CD4-positive, alpha-beta memory T cell (primary cell): ENCODE measurements at regions not wholly inside any gene's neighbourhood (a gene's known extent, or its start where the extent isn't known, plus 50 kb on each side); places are given as distances from the start of the nearest gene placed in this dataset.

ENCODE experiments used
- CTCF ChIA-PET: fragments of 350-600 bp; sonication (Branson Sonifier 250); formaldehyde crosslinking; loops from one replicate; lab custom pipeline; 2021; ENCODE audit warnings: inconsistent platforms; ENCODE audit not compliant: partially characterized antibody; lab: Charles Lee
- POLR2A ChIA-PET: fragments of 350-600 bp; sonication (Branson Sonifier 250); formaldehyde crosslinking; loops from one replicate; lab custom pipeline; 2021; ENCODE audit not compliant: partially characterized antibody; lab: Charles Lee
- DNase-seq, 5 donors: peaks; one replicate each; pipeline versions ENCODE4 v3.0.0 to v3.0.0-alpha.2; 2020 to 2022; ENCODE audit warnings: mixed read lengths in 1 of 5
- H3K27ac ChIP-seq: one replicate; pipeline ENCODE4 v1.7.0; 2013; ENCODE audit warnings: low read depth, low read length
- H3K27me3 ChIP-seq: 2 replicates; pipeline ENCODE4 v1.7.0; 2013; ENCODE audit warnings: mild to moderate bottlenecking, low read length, moderate library complexity; ENCODE audit not compliant: insufficient read depth
- H3K36me3 ChIP-seq: 2 replicates; pipeline ENCODE4 v1.7.0; 2013; ENCODE audit warnings: mild to moderate bottlenecking, low read length, moderate library complexity; ENCODE audit not compliant: insufficient read depth
- H3K4me1 ChIP-seq: 2 replicates; pipeline ENCODE4 v1.7.0; 2013; ENCODE audit warnings: mild to moderate bottlenecking, low read length, moderate library complexity; ENCODE audit not compliant: insufficient read depth
- H3K4me3 ChIP-seq, 2 donors: one replicate each; pipeline ENCODE4 v1.7.0; 2013; ENCODE audit warnings: low read length in 2 of 2, mild to moderate bottlenecking in 1 of 2
- H3K9me3 ChIP-seq, 2 donors: one replicate each; pipeline ENCODE4 v1.7.0; 2013; ENCODE audit warnings: low read length in 2 of 2, control low read depth in 1 of 2; ENCODE audit not compliant: control insufficient read depth in 1 of 2
- H3K27ac Mint-ChIP-seq, 7 donors: one replicate each; pipeline ENCODE4 v1.8.0; 2020 to 2021; ENCODE audit warnings: mixed read lengths in 7 of 7, mild to moderate bottlenecking in 6 of 7, inconsistent platforms in 3 of 7, moderate library complexity in 3 of 7
- H3K27me3 Mint-ChIP-seq, 2 donors: one replicate each; pipeline ENCODE4 v1.8.0; 2020 to 2021; ENCODE audit warnings: mixed read lengths in 2 of 2
- H3K36me3 Mint-ChIP-seq, 2 donors: one replicate each; pipeline ENCODE4 v1.8.0; 2020 to 2021; ENCODE audit warnings: mixed read lengths in 2 of 2, inconsistent platforms in 1 of 2, mild to moderate bottlenecking in 1 of 2
- H3K4me1 Mint-ChIP-seq, 4 donors: one replicate each; pipeline ENCODE4 v1.8.0; 2020 to 2021; ENCODE audit warnings: mixed read lengths in 4 of 4, mild to moderate bottlenecking in 1 of 4
- H3K4me3 Mint-ChIP-seq, 8 donors: one replicate each; pipeline ENCODE4 v1.8.0; 2020 to 2021; ENCODE audit warnings: mixed read lengths in 8 of 8, mild to moderate bottlenecking in 7 of 8, moderate library complexity in 6 of 8, inconsistent platforms in 3 of 8
- H3K9me3 Mint-ChIP-seq, 8 donors: one replicate each; pipeline ENCODE4 v1.8.0; 2020 to 2021; ENCODE audit warnings: mixed read lengths in 8 of 8, mild to moderate bottlenecking in 5 of 8, inconsistent platforms in 3 of 8, moderate library complexity in 1 of 8
- intact Hi-C: fragments of 100-400 bp; cut with micrococcal nuclease; formaldehyde crosslinking; loops from one replicate; pipeline ENCODE4 v1.15.1; 2023

DNA sequence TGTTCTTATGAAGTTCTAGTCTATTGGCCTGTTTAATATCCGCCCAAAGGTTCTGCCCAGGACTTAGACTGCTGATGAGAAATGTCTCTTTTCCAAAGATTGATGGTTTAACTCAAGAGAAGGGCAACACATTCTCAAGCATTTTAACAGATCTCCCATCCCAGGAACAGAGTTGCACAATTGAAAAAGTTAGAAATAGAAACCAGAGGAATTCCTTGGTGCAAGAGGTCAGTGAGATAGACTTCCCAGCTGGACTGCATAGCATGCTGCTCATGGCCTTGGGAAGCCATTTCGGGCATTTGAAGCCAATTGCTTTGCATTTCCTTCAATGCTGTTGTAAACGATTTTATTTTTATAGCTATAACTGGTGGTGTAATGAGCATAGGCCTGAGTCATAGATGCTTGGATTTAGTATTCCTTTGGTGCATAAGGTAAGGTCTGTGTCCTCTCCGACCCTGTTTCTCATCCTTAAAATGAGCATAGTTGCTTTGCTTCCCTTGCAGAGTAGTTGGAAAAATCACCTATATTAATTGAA lies 292.2 kb upstream of the JAG1 start:
- Histone ChIP-seq H3K4me1 (no peaks in the 10 kb centered on the region), H3K27me3 (no peaks in the 10 kb centered on the region), H3K9me3 (no peaks in the 10 kb centered on the region), H3K36me3 (no peaks in the 10 kb centered on the region), H3K4me3 (no peak overlapping the region), H3K27ac (no peak overlapping the region)
- intact Hi-C loops, result no loop called here
- Mint-ChIP-seq H3K4me1 (no peaks in the 10 kb centered on the region), H3K9me3 (peaks cover 0 to 5% (median 2%) of the 10 kb centered on the region in 8 donors), H3K27me3 (no peaks in the 10 kb centered on the region), H3K36me3 (no peaks in the 10 kb centered on the region), H3K4me3 (no peak overlapping the region), H3K27ac (no peak overlapping the region)
- CTCF ChIA-PET, result no interaction called here
- no peak for DNase-seq
- POLR2A ChIA-PET, result no interaction called here

DNA sequence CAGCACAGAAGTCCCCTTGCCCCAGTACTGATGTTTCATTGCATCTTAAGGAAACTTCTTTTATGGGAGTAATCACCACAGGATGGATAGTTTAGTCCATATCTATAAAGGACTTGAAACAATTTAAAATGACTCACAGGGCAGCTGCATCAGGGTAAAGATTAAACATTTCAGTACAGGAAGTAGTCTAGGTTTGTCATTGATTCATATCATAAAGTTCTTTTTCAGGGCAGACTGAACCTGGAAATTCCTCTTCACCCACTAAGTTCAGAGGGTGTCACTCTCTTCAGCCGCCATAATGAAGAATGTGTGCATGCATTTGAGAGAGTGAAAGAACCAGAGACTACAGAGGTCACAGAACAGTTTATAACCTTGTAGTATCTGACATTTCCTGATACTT lies 296.3 kb upstream of the JAG1 start:
- no peak overlapping the region for H3K4me3 Mint-ChIP-seq
- intact Hi-C loops, result no loop called here
- Histone ChIP-seq H3K27ac (no peak overlapping the region), H3K27me3 (no peaks in the 10 kb centered on the region), H3K4me1 (no peaks in the 10 kb centered on the region), H3K36me3 (no peaks in the 10 kb centered on the region), H3K4me3 (no peak overlapping the region), H3K9me3 (no peaks in the 10 kb centered on the region)
- POLR2A ChIA-PET, result no interaction called here
- no peaks in the 10 kb centered on the region for H3K36me3 Mint-ChIP-seq
- CTCF ChIA-PET, result no interaction called here
- H3K27me3 Mint-ChIP-seq, result no peaks in the 10 kb centered on the region
- no peak overlapping the region for H3K27ac Mint-ChIP-seq
- H3K9me3 Mint-ChIP-seq, result peaks cover 0 to 9% (median 4%) of the 10 kb centered on the region in 8 donors
- no peaks in the 10 kb centered on the region for H3K4me1 Mint-ChIP-seq
- DNase-seq, result no peak

DNA sequence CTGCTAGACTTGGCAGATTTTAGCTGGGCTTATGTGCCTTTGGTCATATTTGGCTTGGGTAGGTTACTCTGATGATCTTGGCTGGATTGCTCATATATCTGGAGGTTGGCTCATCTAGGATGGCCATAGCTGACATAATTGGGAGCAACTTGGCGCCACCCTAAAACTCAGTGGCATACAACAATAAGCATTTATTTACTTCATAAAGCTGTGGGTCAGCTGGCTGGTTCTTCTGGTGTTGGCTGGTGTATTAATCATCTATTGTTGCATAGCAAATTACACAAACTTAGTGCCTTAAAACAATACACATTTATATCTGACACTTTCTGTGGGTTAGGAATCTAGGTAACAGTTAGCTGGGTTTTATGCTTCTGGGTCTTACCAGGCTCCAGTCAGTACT lies 297.3 kb upstream of the JAG1 start:
- CTCF ChIA-PET, result no interaction called here
- POLR2A ChIA-PET, result no interaction called here
- no peak overlapping the region for H3K4me3 Mint-ChIP-seq

DNA sequence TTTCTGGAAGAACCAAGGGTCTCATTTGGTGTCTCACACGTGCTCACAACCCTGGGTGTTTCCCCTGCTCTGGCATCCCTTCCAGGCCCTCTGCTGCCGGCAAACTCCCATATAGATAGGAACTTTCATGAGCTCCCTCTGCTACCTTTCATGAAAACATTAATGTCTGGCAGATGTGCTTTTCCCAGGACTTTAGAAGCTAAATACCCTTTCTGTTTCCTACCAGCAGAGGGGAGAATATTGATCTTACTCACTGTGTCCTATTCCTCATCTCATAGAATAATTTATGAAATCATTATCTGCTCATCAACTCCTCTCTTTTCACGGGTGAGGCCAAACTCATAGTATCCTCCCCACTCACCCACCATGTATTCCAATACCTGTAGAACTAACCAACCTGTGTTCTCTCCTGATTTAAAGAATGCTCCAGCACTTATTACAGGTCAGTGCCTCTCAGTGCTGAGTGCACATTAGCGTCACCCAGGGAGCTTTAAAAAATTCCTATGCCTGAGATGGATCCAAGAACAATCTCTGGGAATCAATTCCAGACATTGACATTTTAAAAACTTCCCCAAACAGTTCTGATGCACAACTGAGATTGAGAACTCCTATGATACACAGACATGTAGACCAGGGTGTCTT lies 298.5 kb upstream of the JAG1 start:
- Histone ChIP-seq H3K9me3 (no peaks in the 10 kb centered on the region), H3K27me3 (no peaks in the 10 kb centered on the region), H3K27ac (no peak overlapping the region), H3K36me3 (no peaks in the 10 kb centered on the region), H3K4me3 (no peak overlapping the region), H3K4me1 (no peaks in the 10 kb centered on the region)
- H3K4me3 Mint-ChIP-seq, result no peak overlapping the region
- H3K36me3 Mint-ChIP-seq, result no peaks in the 10 kb centered on the region
- H3K4me1 Mint-ChIP-seq, result no peaks in the 10 kb centered on the region
- H3K9me3 Mint-ChIP-seq, result peaks cover 0 to 9% (median 4%) of the 10 kb centered on the region in 8 donors
- ChIA-PET CTCF (no interaction called here), POLR2A (no interaction called here)
- no peak overlapping the region for H3K27ac Mint-ChIP-seq
- no peaks in the 10 kb centered on the region for H3K27me3 Mint-ChIP-seq
- intact Hi-C loops, result no loop called here
- no peak for DNase-seq

More for the DNA sequence above, 297.3 kb upstream of the JAG1 start:
- Histone ChIP-seq H3K9me3 (no peaks in the 10 kb centered on the region), H3K4me3 (no peak overlapping the region), H3K27ac (no peak overlapping the region), H3K4me1 (no peaks in the 10 kb centered on the region), H3K36me3 (no peaks in the 10 kb centered on the region), H3K27me3 (no peaks in the 10 kb centered on the region)
- intact Hi-C loops, result no loop called here
- Mint-ChIP-seq H3K4me1 (no peaks in the 10 kb centered on the region), H3K9me3 (peaks cover 0 to 9% (median 4%) of the 10 kb centered on the region in 8 donors), H3K36me3 (no peaks in the 10 kb centered on the region), H3K27me3 (no peaks in the 10 kb centered on the region), H3K27ac (no peak overlapping the region)
- DNase-seq, result no peak

DNA sequence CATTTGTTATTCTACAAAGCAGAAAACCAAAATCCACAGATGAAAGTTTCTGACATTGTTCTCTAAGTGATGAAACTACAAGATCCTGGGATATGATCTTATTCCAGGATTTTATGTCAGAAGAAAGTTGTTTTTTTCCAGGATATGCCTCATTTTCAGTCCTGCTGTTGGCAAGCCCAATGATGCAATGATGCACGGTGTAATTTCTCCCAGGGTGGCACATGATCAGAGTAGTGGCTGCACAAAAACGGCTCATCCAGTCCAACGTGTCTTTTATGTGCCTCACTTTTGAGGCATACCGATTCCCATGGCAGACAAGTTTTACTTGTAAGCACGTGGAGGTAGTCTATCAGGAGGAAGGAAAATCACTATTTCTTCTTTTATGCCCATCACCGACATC lies 302.3 kb upstream of the JAG1 start:
- H3K9me3 ChIP-seq, result no peaks in the 10 kb centered on the region
- no peak overlapping the region for H3K27ac Mint-ChIP-seq
- H3K4me3 Mint-ChIP-seq, result no peak overlapping the region
- H3K27me3 ChIP-seq, result no peaks in the 10 kb centered on the region
- no peaks in the 10 kb centered on the region for H3K36me3 Mint-ChIP-seq
- peaks cover 0 to 5% (median 3%) of the 10 kb centered on the region in 8 donors for H3K9me3 Mint-ChIP-seq
- no peaks in the 10 kb centered on the region for H3K27me3 Mint-ChIP-seq
- CTCF ChIA-PET, result no interaction called here
- no peak overlapping the region for H3K27ac ChIP-seq
- POLR2A ChIA-PET, result no interaction called here
- H3K36me3 ChIP-seq, result no peaks in the 10 kb centered on the region
- H3K4me1 Mint-ChIP-seq, result no peaks in the 10 kb centered on the region
- DNase-seq, result no peak
- intact Hi-C loops, result no loop called here
- no peak overlapping the region for H3K4me3 ChIP-seq
- H3K4me1 ChIP-seq, result no peaks in the 10 kb centered on the region

DNA sequence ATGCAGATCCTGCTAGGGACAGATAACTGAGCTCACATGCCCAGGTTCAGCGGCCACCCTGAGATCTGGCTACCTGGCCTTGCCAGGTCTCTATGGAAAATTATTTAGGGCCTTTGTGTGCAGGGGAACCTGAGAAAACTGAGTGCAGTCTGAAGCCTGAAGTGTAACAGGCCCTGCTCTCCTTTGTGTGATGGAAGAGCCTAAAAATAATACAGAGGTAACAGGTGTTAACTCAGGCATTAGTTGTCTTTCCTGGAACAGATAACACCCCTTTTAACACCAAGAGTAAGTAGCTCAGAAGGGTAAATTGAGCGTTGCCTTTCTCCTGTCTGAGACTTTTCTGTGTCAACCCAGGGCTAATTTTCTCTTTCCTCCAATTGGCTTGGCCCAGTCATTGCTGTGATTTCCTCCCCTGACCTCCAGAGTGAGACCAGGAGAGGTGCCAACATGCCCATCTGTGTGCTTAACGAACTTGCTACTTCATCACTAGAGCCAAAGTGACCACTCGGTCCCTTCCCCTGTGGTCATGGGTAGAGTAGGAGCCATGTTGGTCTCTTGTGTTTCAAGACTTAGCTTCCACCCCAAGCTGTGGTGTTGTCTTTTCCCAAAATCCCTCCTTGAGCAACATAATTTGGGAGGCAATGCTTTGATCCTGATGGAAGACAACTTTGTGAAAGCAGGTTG lies 304.4 kb upstream of the JAG1 start:
- intact Hi-C loops, result no loop called here
- Mint-ChIP-seq H3K27ac (no peak overlapping the region), H3K9me3 (peaks cover 0 to 5% (median 3%) of the 10 kb centered on the region in 8 donors), H3K36me3 (no peaks in the 10 kb centered on the region), H3K4me3 (no peak overlapping the region), H3K4me1 (no peaks in the 10 kb centered on the region), H3K27me3 (no peaks in the 10 kb centered on the region)
- Histone ChIP-seq H3K27me3 (no peaks in the 10 kb centered on the region), H3K4me3 (no peak overlapping the region), H3K27ac (no peak overlapping the region), H3K36me3 (no peaks in the 10 kb centered on the region), H3K9me3 (no peaks in the 10 kb centered on the region), H3K4me1 (no peaks in the 10 kb centered on the region)
- no peak for DNase-seq
- CTCF ChIA-PET, result no interaction called here
- POLR2A ChIA-PET, result no interaction called here

DNA sequence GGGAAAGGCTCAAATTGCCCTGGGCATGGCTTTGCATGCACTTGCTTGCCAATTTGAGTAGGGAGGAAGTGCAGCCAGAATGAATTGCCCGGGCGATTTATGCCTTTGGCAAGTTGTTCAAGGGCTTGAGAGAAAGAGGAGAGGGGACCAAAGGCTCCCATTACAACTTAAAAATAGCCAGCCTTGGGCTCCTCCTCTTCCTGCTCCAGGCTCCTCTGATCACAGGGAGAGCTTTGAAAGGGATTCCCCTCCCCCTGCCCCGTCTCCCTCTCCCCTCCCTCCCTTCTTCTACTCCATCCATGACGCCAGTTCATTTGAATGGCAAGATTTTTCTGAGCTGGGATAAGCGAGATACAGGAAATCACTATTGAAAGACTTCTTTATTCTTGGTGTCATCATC lies 304.9 kb upstream of the JAG1 start:
- Mint-ChIP-seq H3K27ac (no peak overlapping the region), H3K4me3 (no peak overlapping the region)
- POLR2A ChIA-PET, result no interaction called here

More for the DNA sequence above, 304.9 kb upstream of the JAG1 start:
- H3K9me3 Mint-ChIP-seq, result peaks cover 0 to 5% (median 2%) of the 10 kb centered on the region in 8 donors
- Histone ChIP-seq H3K27ac (no peak overlapping the region), H3K9me3 (no peaks in the 10 kb centered on the region), H3K27me3 (no peaks in the 10 kb centered on the region), H3K4me1 (no peaks in the 10 kb centered on the region), H3K36me3 (no peaks in the 10 kb centered on the region), H3K4me3 (no peak overlapping the region)
- CTCF ChIA-PET, result no interaction called here
- no peak for DNase-seq
- H3K27me3 Mint-ChIP-seq, result no peaks in the 10 kb centered on the region
- H3K4me1 Mint-ChIP-seq, result no peaks in the 10 kb centered on the region
- H3K36me3 Mint-ChIP-seq, result no peaks in the 10 kb centered on the region
- intact Hi-C loops, result no loop called here
